HepG2 (cell line): ENCODE measurements at regions not wholly inside any gene's neighbourhood (a gene's known extent, or its start where the extent isn't known, plus 50 kb on each side); places are given as distances from the start of the nearest gene placed in this dataset.

Source experiments
- ATAC-seq: fragments of 200-7000 bp; cut with Tn5 transposase; 3 replicates; pipeline ENCODE4 v1.9.1; 2020; ENCODE audit warnings: mild to moderate bottlenecking, moderate library complexity
- BruUV-seq: library from RNA; stranded (reverse); fragments of 400-500 nt; replicated peaks from 2 replicates; lab custom pipeline; 2021; lab: Mats Ljungman, UMichigan
- CTCF ChIA-PET: fragments of 300-600 bp; formaldehyde crosslinking; extraction: SDS; loops from one replicate; lab custom pipeline; 2021; ENCODE audit warnings: low total read pairs, inconsistent platforms, low intra/inter-chr PET ratio; lab: Yijun Ruan, JAX
- POLR2A ChIA-PET: fragments of 350-600 bp; sonication (Branson Sonifier 250); formaldehyde crosslinking; loops from one replicate; lab custom pipeline; 2020; ENCODE audit warnings: antibody characterized with exemption, inconsistent platforms; lab: Yijun Ruan, JAX
- DNase-seq: peaks from one replicate; pipeline ENCODE4 v3.0.0-alpha.2; 2015; ENCODE audit warnings: low spot score
- FAIRE-seq: peaks from 3 replicates; lab custom pipeline; 2011; peaks lifted over from hg19 to GRCh38; lab: Jason Lieb, UNC
- H2AFZ ChIP-seq: one replicate; pipeline ENCODE4 v1.6.1; 2011; ENCODE audit warnings: low read length, inconsistent platforms
- H3K27ac ChIP-seq: fragments of 300-600 bp; 3 replicates; pipeline ENCODE4 v1.8.0; 2011; ENCODE audit warnings: mixed run types, mild to moderate bottlenecking, mixed read lengths, low read length, inconsistent platforms; ENCODE audit not compliant: insufficient read depth; ENCODE audit errors: extremely low read length
- H3K27me3 ChIP-seq, 2 experiments: fragments of 200-600 bp in 1 of 2; 2 replicates in 1 of 2; 3 replicates in 1 of 2; pipeline versions ENCODE4 v1.6.0 to v1.8.0; 2011; ENCODE audit warnings: low read length in 2 of 2, mild to moderate bottlenecking in 2 of 2, moderate library complexity in 2 of 2, inconsistent platforms in 1 of 2; ENCODE audit not compliant: insufficient read depth in 2 of 2, control insufficient read depth in 1 of 2
- H3K36me3 ChIP-seq, 2 experiments: fragments of 200-600 bp in 1 of 2; replicated peaks in 1 of 2; 2 replicates in 1 of 2; 3 replicates in 1 of 2; pipeline versions ENCODE4 v1.5.1 to v1.8.0; 2011; ENCODE audit warnings: low read length in 2 of 2, inconsistent platforms in 1 of 2; ENCODE audit not compliant: insufficient read depth in 2 of 2, control insufficient read depth in 1 of 2
- H3K4me1 ChIP-seq: 2 replicates; pipeline ENCODE4 v1.5.1; 2012; ENCODE audit warnings: low read length, inconsistent platforms; ENCODE audit not compliant: insufficient read depth
- H3K4me2 ChIP-seq: 2 replicates; pipeline ENCODE4 v1.6.0; 2011; ENCODE audit warnings: low read depth, low read length, inconsistent platforms
- H3K4me3 ChIP-seq, 3 experiments: fragments of 200-600 bp in 1 of 3; sonication (generic), shearing (Covaris generic) in 1 of 3; replicated peaks in 1 of 3; 2 replicates each; pipeline ENCODE4 v1.5.1; 2011 to 2016; ENCODE audit warnings: low read length in 3 of 3, inconsistent platforms in 2 of 3, low read depth in 2 of 3, mild to moderate bottlenecking in 2 of 3, control low read depth in 1 of 3, mixed read lengths in 1 of 3; ENCODE audit not compliant: insufficient read depth in 1 of 3
- H3K79me2 ChIP-seq: one replicate; pipeline ENCODE4 v1.6.1; 2011; ENCODE audit warnings: low read length, inconsistent platforms; ENCODE audit not compliant: insufficient read depth
- H3K9ac ChIP-seq: 2 replicates; pipeline ENCODE4 v1.6.0; 2011; ENCODE audit warnings: mild to moderate bottlenecking, low read depth, low read length, inconsistent platforms; ENCODE audit not compliant: insufficient read depth
- H3K9me3 ChIP-seq: 2 replicates; pipeline ENCODE4 v1.5.1; 2012; ENCODE audit warnings: mild to moderate bottlenecking, low read length
- H4K20me1 ChIP-seq: 2 replicates; pipeline ENCODE4 v1.6.0; 2011; ENCODE audit warnings: inconsistent platforms, mild to moderate bottlenecking, low read length, moderate library complexity; ENCODE audit not compliant: insufficient read depth
- ATM ChIP-seq: fragments of 450-650 bp; IDR thresholded peaks from 2 replicates; pipeline ENCODE4 v1.7.1; 2017; ENCODE audit warnings: mild to moderate bottlenecking, borderline replicate concordance
- HDAC2 ChIP-seq: sonication (generic); formaldehyde crosslinking; IDR thresholded peaks from 2 replicates; pipeline ENCODE4 v1.4.0; 2020; ENCODE audit warnings: missing genetic modification reagents
- RBM39 ChIP-seq: fragments of 200-400 bp; formaldehyde crosslinking; IDR thresholded peaks from one replicate; pipeline ENCODE4 v1.6.1; 2018; ENCODE audit warnings: antibody characterized with exemption, mild to moderate bottlenecking, low read depth, low read length; ENCODE audit not compliant: poor library complexity, severe bottlenecking
- U2AF2 ChIP-seq: fragments of 200-400 bp; formaldehyde crosslinking; IDR thresholded peaks from 2 replicates; pipeline ENCODE4 v1.6.1; 2017; ENCODE audit warnings: low read depth, mild to moderate bottlenecking, low read length
- ZNF136 ChIP-seq: sonication (generic); formaldehyde crosslinking; IDR thresholded peaks from 2 replicates; pipeline ENCODE4 v1.8.1; 2022; ENCODE audit warnings: low read depth, mild to moderate bottlenecking, moderate library complexity, missing genetic modification reagents
- ZNF367 ChIP-seq: sonication (generic); formaldehyde crosslinking; IDR thresholded peaks from 2 replicates; pipeline ENCODE4 v1.4.0; 2020; ENCODE audit warnings: missing genetic modification reagents, borderline replicate concordance
- ZNF607 ChIP-seq: sonication (generic); formaldehyde crosslinking; IDR thresholded peaks from 2 replicates; pipeline ENCODE4 v1.5.1; 2020; ENCODE audit warnings: missing genetic modification reagents, mild to moderate bottlenecking, borderline replicate concordance
- ZNF800 ChIP-seq: sonication (generic); formaldehyde crosslinking; IDR thresholded peaks from 2 replicates; pipeline ENCODE4 v1.4.0; 2020; ENCODE audit warnings: missing genetic modification reagents
- in situ Hi-C: cut with HindIII; loops from 2 replicates; pipeline ENCODE4 v1.10.0; 2017; ENCODE audit warnings: low pct_unique_long_range_greater_than_20kb; ENCODE audit not compliant: extremely low pct_ligation_motif_present
- intact Hi-C: fragments of 100-400 bp; cut with micrococcal nuclease; formaldehyde crosslinking; loops from one replicate; pipeline ENCODE4 v1.10.0; 2022; ENCODE audit not compliant: unreplicated experiment
- TF ChIP-seq, protein P1 (sequence below): sonication (generic); formaldehyde crosslinking; IDR thresholded peaks from 2 replicates; pipeline ENCODE4 v1.4.0; 2020; ENCODE audit warnings: missing genetic modification reagents, borderline replicate concordance

DNA sequence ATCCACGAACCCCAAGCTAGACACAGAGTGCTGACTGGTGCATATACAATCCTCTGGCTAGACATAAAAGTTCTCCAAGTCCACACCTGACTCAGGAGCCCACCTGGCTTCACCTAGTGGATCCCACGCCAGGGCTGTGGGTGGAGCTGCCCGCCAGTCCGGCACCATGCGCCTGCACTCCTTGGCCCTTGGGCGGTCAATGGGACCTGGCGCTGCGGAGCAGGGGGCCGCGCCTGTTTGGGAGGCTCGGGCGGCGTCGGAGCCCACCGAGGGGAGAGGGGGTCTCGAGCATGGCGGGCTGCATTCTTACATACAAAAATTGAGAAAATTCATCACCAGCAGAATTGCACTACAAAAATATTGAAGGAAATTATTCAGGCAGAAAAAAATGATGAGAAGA is 120.7 kb upstream of the FAN1 start (continued):
- TF ChIP-seq, protein P1, sequence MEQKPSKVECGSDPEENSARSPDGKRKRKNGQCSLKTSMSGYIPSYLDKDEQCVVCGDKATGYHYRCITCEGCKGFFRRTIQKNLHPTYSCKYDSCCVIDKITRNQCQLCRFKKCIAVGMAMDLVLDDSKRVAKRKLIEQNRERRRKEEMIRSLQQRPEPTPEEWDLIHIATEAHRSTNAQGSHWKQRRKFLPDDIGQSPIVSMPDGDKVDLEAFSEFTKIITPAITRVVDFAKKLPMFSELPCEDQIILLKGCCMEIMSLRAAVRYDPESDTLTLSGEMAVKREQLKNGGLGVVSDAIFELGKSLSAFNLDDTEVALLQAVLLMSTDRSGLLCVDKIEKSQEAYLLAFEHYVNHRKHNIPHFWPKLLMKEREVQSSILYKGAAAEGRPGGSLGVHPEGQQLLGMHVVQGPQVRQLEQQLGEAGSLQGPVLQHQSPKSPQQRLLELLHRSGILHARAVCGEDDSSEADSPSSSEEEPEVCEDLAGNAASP (CRISPR knock-in tag) = no peak
- TF ChIP-seq, all 625 proteins: peak for 0

GRCh38 chr15:30788595-30788994 is 115.1 kb upstream of the FAN1 start:
- Histone ChIP-seq H3K27me3 (no peaks in the 10 kb centered on the region), H3K9ac (no peak overlapping the region), H3K4me2 (no peak overlapping the region), H4K20me1 (no peaks in the 10 kb centered on the region), H3K36me3 (no peaks in the 10 kb centered on the region), H3K27ac (no peak overlapping the region), H3K9me3 (no peaks in the 10 kb centered on the region), H3K79me2 (no peaks in the 10 kb centered on the region), H3K4me1 (no peaks in the 10 kb centered on the region), H3K4me3 (no peak overlapping the region), H2AFZ (no peak overlapping the region)
- TF ChIP-seq ZNF367 (no peak), HDAC2 (no peak), ATM (no peak), RBM39 (no peak), ZNF136 (no peak), ZNF607 (no peak), ZNF800 (no peak), U2AF2 (no peak)
- intact Hi-C loops (no loop called here), in situ Hi-C loops (loop anchor here (25.0 kb wide), 1 partner anchor 649 kb away; no protein-coding TSS in a partner anchor)
- ATAC-seq = no peak
- CTCF ChIA-PET = no interaction called here
- no peak for FAIRE-seq
- POLR2A ChIA-PET = no interaction called here
- DNase-seq = no peak
- BruUV-seq = no TSS peak
